Heart right ventricle (tissue), 16 donors: ENCODE measurements at regions not wholly inside any gene's neighbourhood (a gene's known extent, or its start where the extent isn't known, plus 50 kb on each side); places are given as distances from the start of the nearest gene placed in this dataset.

ENCODE experiments used
- ATAC-seq, 8 donors: fragments of 200-7000 bp; cut with Tn5 transposase; one replicate each; pipeline ENCODE4 v1.9.1; 2020; ENCODE audit warnings: mild to moderate bottlenecking in 8 of 8, moderate library complexity in 8 of 8, moderate number of reproducible peaks in 1 of 8
- DNase-seq, 2 donors: peaks; one replicate each; pipeline ENCODE4 v3.0.0-alpha.2; 2020
- H3K27ac ChIP-seq, 10 donors: fragments of 200-600 bp; sonication (generic) in 2 of 10; one replicate each; pipeline versions ENCODE4 v1.5.0 to v1.8.0; 2020 to 2022; ENCODE audit warnings: mild to moderate bottlenecking in 3 of 10
- H3K27me3 ChIP-seq, 7 donors: fragments of 200-600 bp; one replicate each; pipeline ENCODE4 v1.8.0; 2021 to 2022; ENCODE audit warnings: mild to moderate bottlenecking in 2 of 7
- H3K36me3 ChIP-seq, 9 donors: fragments of 200-600 bp; sonication (generic) in 1 of 9; one replicate each; pipeline versions ENCODE4 v1.5.0 to v1.8.0; 2020 to 2022; ENCODE audit warnings: mild to moderate bottlenecking in 2 of 9
- H3K4me1 ChIP-seq, 9 donors: fragments of 200-600 bp; sonication (generic) in 1 of 9; one replicate each; pipeline versions ENCODE4 v1.5.0 to v1.8.0; 2020 to 2022; ENCODE audit warnings: mild to moderate bottlenecking in 4 of 9
- H3K4me3 ChIP-seq, 10 donors: fragments of 200-600 bp; sonication (generic) in 2 of 10; one replicate each; pipeline versions ENCODE4 v1.5.0 to v1.8.0; 2020 to 2022; ENCODE audit warnings: mild to moderate bottlenecking in 7 of 10, moderate library complexity in 2 of 10
- H3K9me3 ChIP-seq, 11 donors: fragments of 200-600 bp in 10 of 11; sonication (generic) in 2 of 11; one replicate each; pipeline versions ENCODE4 v1.5.0 to v1.8.0; 2013 to 2022; ENCODE audit warnings: mild to moderate bottlenecking in 2 of 11, control low read depth in 1 of 11, moderate library complexity in 1 of 11
- CTCF ChIP-seq, 9 donors: fragments of 200-600 bp; sonication (generic) in 2 of 9; IDR thresholded peaks; one replicate each; pipeline versions ENCODE4 v1.5.0 to v1.8.0; 2021 to 2022; ENCODE audit warnings: antibody characterized with exemption in 9 of 9, mild to moderate bottlenecking in 5 of 9, moderate library complexity in 1 of 9
- WGBS, 2 donors: extraction: QIAGEN DNeasy Blood & Tissue Kit; methylation state at CpG; one replicate each; pipeline ENCODE4 v1.1.7; 2013; ENCODE audit warnings: inconsistent platforms in 1 of 2; 5-methylcytosine and 5-hydroxymethylcytosine counted together
- intact Hi-C, 10 donors: fragments of 100-400 bp; cut with DNase I; formaldehyde crosslinking; loops; one replicate each; pipeline versions ENCODE4 v1.11.1 to v1.14.2; 2022
- donor health status: Arrhythmogenic right ventricular cardiomyopathy.
- donor health status: ischemic (EF 13 %, LVEDD 7.1; RV severe dilation, severe dysfunction).
- donor health status: healthy with polysubstance abuse.
- donor health status: DM: no; HTN: yes; CAD: no.
- donor health status: DM: no; HTN: no; CAD: no.
- donor health status: ischemic (EF 25% LVEDD 6.9; RV normal size, moderate dysfunction).
- donor health status: ischemic (EF 25% LVEDD 5.7; RV mildly dilated, moderate dysfunction).
- donor health status: healthy.
- donor health status: DM: yes; HTN: yes; CAD: no.
- donor health status: Ischemic cardiomyopathy.
- donor health status: ischemic (EF 35%, LVEDD 5.7; RV mildly dilated, moderate dysfunction).
- donor health status: nonischemic (EF 11% LVEDD 7.7; RV severe dilation, severe dysfunction).
- donor health status: DM: yes; HTN: yes; CAD: no.
- donor health status: PGD.
- donor health status: ischemic (EF 29% LVEDD 5.4; RV normal size, mild dysfunction).
- donor health status: nonischemic (EF 23%, LVEDD 6.1; RV moderate dilation, normal function).

GRCh38 chr18:38996056-38996455 lies 1430.5 kb upstream of the CELF4 start:
- ATAC-seq (no peak), DNase-seq (no peak)
- no peaks in the 10 kb centered on the region for H3K36me3 ChIP-seq
- TF ChIP-seq CTCF (IDR thresholded peaks at IDR 0.05) = no peak
- H3K27ac ChIP-seq = no peak overlapping the region
- WGBS, 2 donors = 84 to 85% methylated on average over 3 of the region's 3 CpGs
- no peaks in the 10 kb centered on the region for H3K27me3 ChIP-seq
- intact Hi-C loops = no loop called here
- H3K4me3 ChIP-seq = no peak overlapping the region
- peaks cover 0 to 7% (median 0%) of the 10 kb centered on the region in 11 donors for H3K9me3 ChIP-seq
- no peaks in the 10 kb centered on the region for H3K4me1 ChIP-seq

- no peaks in the 10 kb centered on the region for H3K36me3 ChIP-seq
- WGBS, 2 donors = 63 to 87% methylated on average over 1 of the region's 1 CpG
- ATAC-seq (no peak), DNase-seq (no peak)
- TF ChIP-seq CTCF (IDR thresholded peaks at IDR 0.05) = no peak
- no peak overlapping the region for H3K27ac ChIP-seq
- no peaks in the 10 kb centered on the region for H3K27me3 ChIP-seq
- H3K4me3 ChIP-seq = no peak overlapping the region
- peaks cover 0 to 7% (median 0%) of the 10 kb centered on the region in 11 donors for H3K9me3 ChIP-seq
- intact Hi-C loops = no loop called here
- no peaks in the 10 kb centered on the region for H3K4me1 ChIP-seq
Observed at GRCh38 chr18:38993342-38993741, 1427.7 kb upstream of the CELF4 start.

DNA sequence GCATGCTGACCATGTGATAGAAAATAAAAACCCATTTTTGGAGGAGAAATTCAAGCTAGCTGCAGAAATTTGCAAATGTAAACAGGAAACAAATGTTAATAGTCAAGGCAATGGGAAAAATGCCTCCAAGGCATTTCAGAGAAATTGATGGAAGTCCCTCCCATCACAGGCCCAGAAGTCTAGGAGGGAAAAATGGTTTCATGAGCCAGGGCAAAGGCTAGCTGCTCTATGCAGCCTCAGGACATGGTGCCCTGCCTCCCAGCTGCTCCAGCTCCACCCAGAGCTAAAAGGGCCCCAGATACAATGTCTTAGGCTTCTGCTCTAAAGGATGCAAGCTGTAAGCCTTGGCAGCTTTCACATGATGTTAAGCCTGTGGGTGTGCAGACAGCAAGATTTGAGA lies 1419.4 kb upstream of the CELF4 start:
- Histone ChIP-seq H3K27me3 (no peaks in the 10 kb centered on the region), H3K36me3 (no peaks in the 10 kb centered on the region), H3K9me3 (peaks cover 0 to 3% (median 0%) of the 10 kb centered on the region in 11 donors), H3K27ac (no peak overlapping the region), H3K4me3 (no peak overlapping the region), H3K4me1 (no peaks in the 10 kb centered on the region)
- ATAC-seq = no peak
- no peak for DNase-seq
- no peak for TF ChIP-seq CTCF (IDR thresholded peaks at IDR 0.05)
- intact Hi-C loops = no loop called here

GRCh38 chr18:38982072-38982471 lies 1416.5 kb upstream of the CELF4 start:
- Histone ChIP-seq H3K4me3 (no peak overlapping the region), H3K4me1 (no peaks in the 10 kb centered on the region), H3K36me3 (no peaks in the 10 kb centered on the region), H3K27ac (no peak overlapping the region), H3K27me3 (no peaks in the 10 kb centered on the region), H3K9me3 (peaks cover 0 to 3% (median 0%) of the 10 kb centered on the region in 11 donors)
- 82 to 90% methylated on average over 1 of the region's 1 CpG for WGBS, 2 donors
- no peak for TF ChIP-seq CTCF (IDR thresholded peaks at IDR 0.05)
- DNase-seq = no peak
- no peak for ATAC-seq
- intact Hi-C loops = no loop called here

DNA sequence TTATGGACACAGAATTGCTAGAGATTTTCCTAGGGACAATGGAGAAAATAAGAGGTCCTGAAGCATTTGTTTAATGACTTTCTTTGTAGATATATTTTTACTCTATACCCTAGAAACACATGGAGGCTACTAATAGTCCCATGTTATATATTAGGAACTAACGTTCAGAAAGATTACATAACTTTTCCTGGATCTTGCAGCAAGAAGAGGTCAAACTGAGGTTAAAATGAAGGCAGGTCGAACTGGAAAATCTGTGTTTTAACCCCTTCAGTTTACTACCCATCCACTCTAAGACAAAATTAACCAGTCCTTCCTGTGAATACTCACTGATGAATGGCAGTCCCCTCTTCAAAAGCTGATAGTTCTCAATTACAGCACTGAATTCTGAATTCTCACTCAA lies 1415.8 kb upstream of the CELF4 start:
- intact Hi-C loops = no loop called here
- DNase-seq (no peak), ATAC-seq (no peak)
- peaks cover 0 to 3% (median 0%) of the 10 kb centered on the region in 11 donors for H3K9me3 ChIP-seq
- 10 to 17% methylated on average over 2 of the region's 2 CpGs for WGBS, 2 donors
- no peaks in the 10 kb centered on the region for H3K4me1 ChIP-seq
- no peak overlapping the region for H3K4me3 ChIP-seq
- H3K27me3 ChIP-seq = no peaks in the 10 kb centered on the region
- no peak for TF ChIP-seq CTCF (IDR thresholded peaks at IDR 0.05)
- H3K36me3 ChIP-seq = no peaks in the 10 kb centered on the region
- no peak overlapping the region for H3K27ac ChIP-seq
